H54 (cell line): ENCODE measurements at regions not wholly inside any gene's neighbourhood (a gene's known extent, or its start where the extent isn't known, plus 50 kb on each side); places are given as distances from the start of the nearest gene placed in this dataset.
"Not testable (repeated sequence)": the region's sequence is repeated elsewhere in the genome, so short reads cannot be mapped to it uniquely, and the experiment has no call there.

Experiments used
- DNase-seq: peaks from one replicate; pipeline ENCODE4 v3.0.0; 2011; ENCODE audit warnings: low spot score, mixed read lengths; ENCODE audit not compliant: insufficient read length
- FAIRE-seq: peaks from 3 replicates; lab custom pipeline; 2011; peaks lifted over from hg19 to GRCh38; lab: Jason Lieb, UNC
- POLR2A ChIP-seq: IDR thresholded peaks from 2 replicates; pipeline ENCODE4 v1.6.1; 2011; ENCODE audit warnings: low read depth, mild to moderate bottlenecking, low read length

DNA sequence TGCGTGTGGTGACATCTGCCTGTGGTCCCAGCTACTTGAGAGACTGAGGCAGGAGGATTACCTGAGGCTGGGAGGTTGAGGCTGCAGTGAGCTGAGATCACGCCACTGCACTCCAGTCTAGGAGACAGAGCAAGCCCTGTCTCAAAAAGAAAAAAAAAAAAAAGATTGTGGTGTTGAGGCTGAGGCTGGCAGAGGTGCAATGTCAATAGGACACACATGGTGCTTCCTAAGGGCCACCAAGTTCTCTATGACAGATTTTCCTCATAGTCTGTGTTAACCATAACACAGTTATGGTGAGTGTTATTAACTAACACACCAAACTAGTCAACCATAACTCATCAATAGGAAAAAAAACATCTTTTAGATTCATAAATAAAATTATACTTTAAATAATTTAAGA lies 494.4 kb downstream of the TMX3 start:
- no peak for TF ChIP-seq POLR2A
- FAIRE-seq (no peak), DNase-seq (no peak)

DNA sequence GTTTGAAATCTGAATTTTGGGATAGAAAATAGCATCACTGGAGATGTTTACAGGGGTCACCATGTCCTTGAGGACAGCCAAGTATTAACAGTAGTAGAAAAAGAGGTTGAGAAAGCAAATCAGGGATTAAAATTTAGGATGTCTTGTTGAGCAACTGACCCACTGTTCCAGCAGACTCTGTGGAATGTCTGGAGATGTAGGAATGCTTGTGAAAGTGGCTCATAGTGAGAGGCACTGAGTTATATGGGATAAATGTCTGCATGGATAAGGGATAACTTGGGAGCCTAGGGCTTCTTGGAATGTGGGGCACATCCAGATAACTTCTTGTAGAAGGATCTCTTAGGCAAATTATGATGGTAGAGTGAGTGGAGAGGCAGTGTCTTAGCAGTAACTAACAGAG lies 495.0 kb downstream of the TMX3 start:
- no peak for FAIRE-seq
- no peak for DNase-seq
- TF ChIP-seq POLR2A = no peak

DNA sequence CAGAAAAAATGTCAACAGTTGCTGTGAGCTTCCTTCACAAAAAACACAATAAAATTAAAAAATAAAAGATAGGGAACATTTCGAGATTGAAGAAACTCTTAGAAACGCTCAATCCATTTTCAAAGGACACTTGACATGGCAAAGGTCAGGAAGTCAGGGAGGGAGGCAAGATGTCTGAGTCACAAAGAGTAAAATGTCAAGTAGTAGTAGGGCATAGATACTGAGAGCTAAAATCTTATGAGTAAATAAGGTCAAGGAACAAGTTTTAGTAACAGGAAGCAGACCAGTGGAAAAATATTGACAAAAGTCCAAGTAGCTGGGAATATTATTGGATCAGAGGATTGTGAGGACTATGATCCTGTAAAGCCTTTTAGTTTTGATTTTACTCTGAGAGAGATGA lies 495.6 kb downstream of the TMX3 start:
- no peak for DNase-seq
- no peak for FAIRE-seq
- no peak for TF ChIP-seq POLR2A

- no peak for TF ChIP-seq POLR2A
- no peak for FAIRE-seq
- DNase-seq = no peak
Observed at GRCh38 chr18:68215931-68216330, 499.0 kb downstream of the TMX3 start.

- no peak for TF ChIP-seq POLR2A
- FAIRE-seq = no peak
Observed at GRCh38 chr18:68186039-68186438, 528.9 kb downstream of the TMX3 start.

DNA sequence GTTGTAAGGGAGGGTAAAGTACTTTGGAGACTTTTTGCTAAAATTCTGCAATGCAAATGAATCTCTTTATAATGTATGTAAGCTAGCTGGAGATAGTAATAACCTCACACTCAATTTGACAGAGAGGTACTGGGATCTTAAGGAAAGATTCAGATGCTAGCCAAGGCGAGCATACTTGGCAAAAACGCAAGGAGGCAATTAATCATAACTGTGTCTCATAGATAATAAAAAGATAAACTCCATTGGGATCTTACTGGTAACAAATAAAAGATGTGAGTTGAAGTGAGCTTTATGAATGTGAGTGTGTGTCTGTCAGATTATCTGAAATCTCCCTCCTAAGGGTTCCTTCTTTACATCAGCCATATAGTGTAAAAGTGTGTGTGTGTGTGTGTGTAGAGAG lies 533.0 kb downstream of the TMX3 start:
- TF ChIP-seq POLR2A = no peak
- FAIRE-seq (no peak), DNase-seq (no peak)

More at GRCh38 chr18:68186039-68186438, 528.9 kb downstream of the TMX3 start:
- no peak for DNase-seq

DNA sequence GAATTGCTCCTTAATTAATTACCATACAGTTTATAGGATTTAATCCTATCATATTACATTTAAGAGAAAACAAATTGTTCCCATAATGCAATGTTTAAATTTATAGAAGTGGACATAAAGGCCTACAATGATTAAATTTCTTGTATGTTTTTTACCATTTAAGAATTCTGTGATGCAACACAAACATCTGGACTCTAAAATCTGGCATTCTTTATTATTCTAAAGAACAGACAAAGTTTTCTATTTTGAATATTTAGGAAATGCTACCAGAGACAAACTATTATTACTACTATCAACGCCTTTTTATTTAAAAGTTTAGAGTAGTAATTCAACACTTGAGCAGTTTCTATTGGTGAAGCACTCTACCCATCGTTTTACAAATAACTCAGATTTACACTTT lies 535.1 kb downstream of the TMX3 start:
- TF ChIP-seq POLR2A = no peak
- FAIRE-seq = no peak
- no peak for DNase-seq

- no peak for TF ChIP-seq POLR2A
- FAIRE-seq (no peak), DNase-seq (no peak)
Observed at GRCh38 chr18:68178921-68179320, 536.0 kb downstream of the TMX3 start.

DNA sequence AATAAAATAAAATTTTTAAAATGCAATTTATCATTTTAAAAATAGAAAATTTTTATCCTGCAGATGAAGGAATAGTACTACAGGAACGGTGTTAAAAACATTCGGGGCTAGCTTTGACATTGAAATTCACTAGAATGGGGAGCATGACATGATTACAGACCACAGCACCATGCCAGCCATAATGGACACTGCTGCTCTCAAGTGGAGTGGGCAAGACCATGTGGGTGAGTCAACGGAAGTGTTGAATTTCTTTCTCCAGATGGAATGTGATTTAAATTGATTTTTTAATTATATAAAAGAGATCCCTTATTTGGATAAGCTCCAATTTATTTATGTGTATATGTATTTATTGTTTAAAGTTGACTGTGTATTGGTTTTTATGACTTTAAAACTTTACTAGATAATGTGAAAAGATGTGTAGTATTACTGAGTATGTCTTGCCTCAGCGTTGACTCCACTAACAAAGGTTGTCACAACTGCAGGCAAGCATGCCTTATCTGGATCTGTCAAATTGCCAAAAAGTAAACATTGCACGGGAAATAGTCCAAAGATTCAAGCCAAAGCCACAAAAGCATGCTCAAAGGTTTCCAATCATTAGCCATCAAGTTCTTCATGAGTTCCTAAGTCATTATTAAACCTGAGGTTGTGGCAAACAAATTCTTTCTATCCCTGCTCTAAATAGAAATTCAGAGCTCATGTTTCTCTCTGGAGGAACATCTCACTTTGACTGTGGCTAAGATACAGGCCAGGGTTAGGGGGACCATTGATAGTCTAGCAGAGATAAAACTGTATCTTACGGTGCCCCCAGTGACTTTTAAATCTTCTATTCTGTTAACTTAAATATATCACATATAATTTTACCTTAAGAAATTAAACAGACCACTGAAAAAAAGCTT lies 536.9 kb downstream of the TMX3 start:
- TF ChIP-seq POLR2A = no peak
- peak; percentile 58 for FAIRE-seq
- no peak for DNase-seq

- FAIRE-seq = no peak
- TF ChIP-seq POLR2A = no peak
- DNase-seq = no peak
Observed at GRCh38 chr18:68176901-68177300, 538.0 kb downstream of the TMX3 start.

DNA sequence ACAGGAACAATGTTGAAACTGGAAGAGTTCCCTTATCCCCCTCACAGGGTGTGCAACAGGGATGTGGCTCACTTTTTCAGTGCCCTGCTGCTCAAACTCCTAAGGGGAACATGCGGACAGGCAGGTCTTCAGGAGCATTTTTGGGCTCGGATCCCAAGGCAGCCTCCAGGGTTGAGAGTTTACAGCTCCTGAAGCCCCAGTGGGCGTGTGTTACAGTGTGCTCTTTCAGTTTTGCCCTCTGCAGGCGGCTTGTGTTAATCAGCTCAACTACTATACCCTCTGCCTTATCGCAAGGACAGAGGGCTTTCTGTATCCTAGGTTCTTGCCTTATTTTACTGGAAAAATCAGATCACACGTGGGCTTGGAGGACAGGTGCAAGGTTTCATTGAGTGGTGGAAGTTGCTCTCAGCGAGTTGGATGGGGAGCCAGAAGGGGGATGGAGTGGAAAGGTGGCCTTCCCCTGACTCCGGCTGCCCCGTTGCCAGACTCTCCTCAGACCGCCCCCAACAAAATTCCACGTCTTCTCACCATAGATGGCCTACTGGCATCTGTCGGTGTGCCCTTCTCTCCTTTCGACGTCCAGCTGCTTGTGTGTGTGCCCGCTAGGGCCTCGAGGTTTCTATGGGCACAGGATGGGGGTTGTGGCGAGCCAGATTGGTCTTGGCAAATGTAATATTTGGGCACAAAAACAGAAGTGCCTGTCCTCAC lies 541.9 kb downstream of the TMX3 start:
- DNase-seq (no peak), FAIRE-seq (no peak)
- TF ChIP-seq POLR2A = no peak

- DNase-seq (no peak), FAIRE-seq (no peak)
- TF ChIP-seq POLR2A = no peak
Observed at GRCh38 chr18:68164909-68165308, 550.0 kb downstream of the TMX3 start.

- DNase-seq, FAIRE-seq: not testable (repeated sequence)
Observed at GRCh38 chr18:68153821-68154220, 561.1 kb downstream of the TMX3 start.

DNA sequence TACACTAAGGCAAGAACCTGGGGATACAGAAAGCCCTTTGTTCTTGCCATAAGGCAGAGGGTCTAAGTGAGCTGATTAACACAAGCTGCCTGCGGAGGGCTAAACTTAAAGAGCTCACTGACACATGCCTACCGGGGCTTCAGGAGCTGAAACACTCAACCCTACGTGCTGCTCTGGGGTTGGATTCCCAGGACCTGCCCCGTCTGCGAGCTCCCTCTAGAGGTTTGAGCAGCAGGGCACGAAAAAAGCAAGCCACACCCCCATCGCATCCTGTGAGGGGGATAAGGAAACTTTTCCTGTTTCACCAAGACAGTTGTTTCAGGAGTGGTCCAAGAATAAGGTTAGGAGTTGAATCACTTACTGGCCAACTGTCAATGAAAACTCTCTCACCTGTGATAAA lies 562.1 kb downstream of the TMX3 start:
- FAIRE-seq (no peak), DNase-seq (no peak)
- no peak for TF ChIP-seq POLR2A
